HUDEP-2 (cell line): ENCODE measurements at regions not wholly inside any gene's neighbourhood (a gene's known extent, or its start where the extent isn't known, plus 50 kb on each side); places are given as distances from the start of the nearest gene placed in this dataset.

Source experiments
- DNase-seq, 76 experiments: peaks; one replicate each; lab custom pipeline; 2025; ENCODE audit not compliant: unreplicated experiment in 76 of 76; lab: John Stamatoyannopoulos, UW

GRCh38 chr12:82054566-82054965, 295.4 kb upstream of the PPFIA2 start:
- no peak for DNase-seq

GRCh38 chr12:82047446-82047845, 288.3 kb upstream of the PPFIA2 start:
- no peak for DNase-seq

GRCh38 chr12:82040987-82041743, 282.0 kb upstream of the PPFIA2 start:
- no peak for DNase-seq

- DNase-seq: no peak
These were observed 275.6 kb upstream of the PPFIA2 start for GRCh38 chr12:82034769-82035168.

- DNase-seq: no peak
These were observed 270.8 kb upstream of the PPFIA2 start for GRCh38 chr12:82029936-82030335.

- DNase-seq: no peak
These were observed 269.6 kb upstream of the PPFIA2 start for GRCh38 chr12:82028772-82029171.

GRCh38 chr12:82027612-82028011, 268.5 kb upstream of the PPFIA2 start:
- no peak for DNase-seq

GRCh38 chr12:82025462-82025861, 266.3 kb upstream of the PPFIA2 start:
- DNase-seq: no peak

- DNase-seq: no peak
These were observed 260.4 kb upstream of the PPFIA2 start for GRCh38 chr12:82019533-82019932.

- no peak for DNase-seq
These were observed 256.6 kb upstream of the PPFIA2 start for GRCh38 chr12:82015623-82016347.

GRCh38 chr12:82012176-82012575, 253.0 kb upstream of the PPFIA2 start:
- no peak for DNase-seq

GRCh38 chr12:82009524-82009923, 250.4 kb upstream of the PPFIA2 start:
- DNase-seq: no peak

- no peak for DNase-seq
These were observed 249.1 kb upstream of the PPFIA2 start for GRCh38 chr12:82008251-82008650.

- DNase-seq: no peak
These were observed 239.7 kb upstream of the PPFIA2 start for GRCh38 chr12:81998761-81999378.

GRCh38 chr12:81992461-81992860, 233.3 kb upstream of the PPFIA2 start:
- peak in 17 of 76 experiments; percentile 1 to 32 (median 10) for DNase-seq

GRCh38 chr12:81991868-81992267, 232.7 kb upstream of the PPFIA2 start:
- no peak for DNase-seq

- DNase-seq: no peak
These were observed 229.2 kb upstream of the PPFIA2 start for GRCh38 chr12:81988362-81988761.

- DNase-seq: no peak
These were observed 228.2 kb upstream of the PPFIA2 start for GRCh38 chr12:81987371-81987770.

GRCh38 chr12:81976661-81977060, 217.5 kb upstream of the PPFIA2 start:
- DNase-seq: no peak

GRCh38 chr12:81974762-81975161, 215.6 kb upstream of the PPFIA2 start:
- DNase-seq: no peak

- DNase-seq: no peak
These were observed 209.3 kb upstream of the PPFIA2 start for GRCh38 chr12:81968421-81968820.

- DNase-seq: no peak
These were observed 204.5 kb upstream of the PPFIA2 start for GRCh38 chr12:81963636-81964035.
